Neural progenitor cell (in vitro differentiated cells): ENCODE measurements at regions not wholly inside any gene's neighbourhood (a gene's known extent, or its start where the extent isn't known, plus 50 kb on each side); places are given as distances from the start of the nearest gene placed in this dataset.

Experiments
- DNase-seq: peaks from one replicate; pipeline ENCODE4 v3.0.0-alpha.2; 2016; ENCODE audit warnings: low spot score
- H2AFZ ChIP-seq: fragments of 200-600 bp; sonication (generic); replicated peaks from 2 replicates; pipeline ENCODE4 v1.6.1; 2016; ENCODE audit warnings: antibody characterized with exemption
- H3F3A ChIP-seq: fragments of 200-600 bp; sonication (generic); 2 replicates; pipeline ENCODE4 v1.6.1; 2016; ENCODE audit warnings: antibody characterized with exemption, low read depth
- H3K27ac ChIP-seq: fragments of 200-600 bp; sonication (generic); 2 replicates; pipeline ENCODE4 v1.5.1; 2016; ENCODE audit warnings: mild to moderate bottlenecking
- H3K27me3 ChIP-seq: fragments of 200-600 bp; sonication (generic); 2 replicates; pipeline ENCODE4 v1.6.1; 2016; ENCODE audit warnings: mild to moderate bottlenecking, moderate library complexity
- H3K36me3 ChIP-seq: fragments of 200-600 bp; sonication (generic); 2 replicates; pipeline ENCODE4 v1.5.1; 2016
- H3K4me1 ChIP-seq: fragments of 200-600 bp; sonication (generic); 2 replicates; pipeline ENCODE4 v1.6.1; 2016; ENCODE audit warnings: mixed run types
- H3K4me2 ChIP-seq: fragments of 200-600 bp; sonication (generic); 2 replicates; pipeline ENCODE4 v1.6.1; 2016
- H3K4me3 ChIP-seq: fragments of 200-600 bp; sonication (generic); 2 replicates; pipeline ENCODE4 v1.5.1; 2016
- H3K79me2 ChIP-seq: fragments of 200-600 bp; sonication (generic); 2 replicates; pipeline ENCODE4 v1.6.1; 2016; ENCODE audit warnings: low read depth
- H3K9ac ChIP-seq: fragments of 200-600 bp; sonication (generic); 2 replicates; pipeline ENCODE4 v1.6.1; 2016
- H3K9me3 ChIP-seq: fragments of 200-600 bp; sonication (generic); 2 replicates; pipeline ENCODE4 v1.5.1; 2016; ENCODE audit warnings: low read depth
- H4K20me1 ChIP-seq: fragments of 200-600 bp; sonication (generic); 2 replicates; pipeline ENCODE4 v1.6.1; 2016; ENCODE audit warnings: low read depth
- H3K27ac Mint-ChIP-seq: 3 replicates; pipeline ENCODE4 v1.8.0; 2021; ENCODE audit warnings: mixed read lengths
- H3K27me3 Mint-ChIP-seq: 2 replicates; pipeline ENCODE4 v1.8.0; 2022; ENCODE audit warnings: low read depth, mild to moderate bottlenecking, inconsistent platforms, moderate library complexity, mixed read lengths; ENCODE audit not compliant: insufficient read depth
- H3K36me3 Mint-ChIP-seq: 3 replicates; pipeline ENCODE4 v1.8.0; 2021; ENCODE audit warnings: mixed read lengths
- H3K4me1 Mint-ChIP-seq: 3 replicates; pipeline ENCODE4 v1.8.0; 2021; ENCODE audit warnings: mixed read lengths
- H3K4me3 Mint-ChIP-seq: 3 replicates; pipeline ENCODE4 v1.8.0; 2021; ENCODE audit warnings: mild to moderate bottlenecking, moderate library complexity, mixed read lengths
- H3K9me3 Mint-ChIP-seq: 3 replicates; pipeline ENCODE4 v1.8.0; 2020; ENCODE audit warnings: mixed read lengths
- CTCF ChIP-seq: fragments of 200-600 bp; sonication (generic); IDR thresholded peaks from 2 replicates; pipeline ENCODE4 v1.5.1; 2017; ENCODE audit warnings: antibody characterized with exemption, mild to moderate bottlenecking
- EZH2 ChIP-seq: fragments of 200-600 bp; sonication (generic); IDR thresholded peaks from 2 replicates; pipeline ENCODE4 v1.6.1; 2017; ENCODE audit warnings: antibody characterized with exemption, mild to moderate bottlenecking, moderate library complexity
- EZH2phosphoT487 ChIP-seq: fragments of 200-600 bp; sonication (generic); IDR thresholded peaks from 2 replicates; pipeline ENCODE4 v1.6.1; 2017; ENCODE audit warnings: antibody characterized with exemption

- DNase-seq = peak; percentile 26
- Histone ChIP-seq H4K20me1 (no peaks in the 10 kb centered on the region), H3K4me2 (no peak overlapping the region), H3K36me3 (no peaks in the 10 kb centered on the region), H3K4me1 (no peaks in the 10 kb centered on the region), H3K9ac (no peak overlapping the region), H3K79me2 (no peaks in the 10 kb centered on the region), H3F3A (no peaks in the 10 kb centered on the region), H3K9me3 (no peaks in the 10 kb centered on the region), H3K4me3 (no peak overlapping the region), H3K27ac (no peak overlapping the region), H3K27me3 (no peaks in the 10 kb centered on the region), H2AFZ (peak overlapping the region; percentile 39)
- TF ChIP-seq EZH2phosphoT487 (no peak), EZH2 (no peak), CTCF (no peak)
- Mint-ChIP-seq H3K4me1 (peaks cover 7% of the 10 kb centered on the region), H3K27me3 (no peaks in the 10 kb centered on the region), H3K36me3 (peaks cover 1% of the 10 kb centered on the region), H3K27ac (no peak overlapping the region), H3K4me3 (no peak overlapping the region), H3K9me3 (no peaks in the 10 kb centered on the region)
Measured at GRCh38 chr3:152779653-152780052, 55.3 kb upstream of the P2RY1 start.

GRCh38 chr3:152780553-152780952 lies 54.4 kb upstream of the P2RY1 start:
- Histone ChIP-seq H3K4me2 (no peak overlapping the region), H2AFZ (no peak overlapping the region), H3K79me2 (no peaks in the 10 kb centered on the region), H3K9me3 (no peaks in the 10 kb centered on the region), H3F3A (no peaks in the 10 kb centered on the region), H3K9ac (no peak overlapping the region), H3K27ac (no peak overlapping the region), H3K4me1 (no peaks in the 10 kb centered on the region), H4K20me1 (no peaks in the 10 kb centered on the region), H3K36me3 (no peaks in the 10 kb centered on the region), H3K27me3 (no peaks in the 10 kb centered on the region), H3K4me3 (no peak overlapping the region)
- Mint-ChIP-seq H3K4me1 (peaks cover 7% of the 10 kb centered on the region), H3K27me3 (no peaks in the 10 kb centered on the region), H3K27ac (no peak overlapping the region), H3K36me3 (peaks cover 1% of the 10 kb centered on the region), H3K9me3 (peaks cover under 1% of the 10 kb centered on the region), H3K4me3 (no peak overlapping the region)
- no peak for DNase-seq
- TF ChIP-seq EZH2 = no peak
- TF ChIP-seq CTCF = no peak
- no peak for TF ChIP-seq EZH2phosphoT487

GRCh38 chr3:152785051-152785450 lies 49.9 kb upstream of the P2RY1 start:
- DNase-seq = no peak

More at GRCh38 chr3:152785051-152785450, 49.9 kb upstream of the P2RY1 start:
- no peaks in the 10 kb centered on the region for H4K20me1 ChIP-seq
- H3K4me3 ChIP-seq = no peak overlapping the region
- Mint-ChIP-seq H3K27ac (no peak overlapping the region), H3K4me3 (no peak overlapping the region), H3K36me3 (no peaks in the 10 kb centered on the region), H3K9me3 (peaks cover 10% of the 10 kb centered on the region), H3K27me3 (no peaks in the 10 kb centered on the region), H3K4me1 (peaks cover under 1% of the 10 kb centered on the region)
- no peaks in the 10 kb centered on the region for H3K27me3 ChIP-seq
- TF ChIP-seq EZH2phosphoT487 = no peak
- no peak for TF ChIP-seq EZH2
- TF ChIP-seq CTCF = no peak
- H3K4me1 ChIP-seq = no peaks in the 10 kb centered on the region
- no peaks in the 10 kb centered on the region for H3K9me3 ChIP-seq
- H3K36me3 ChIP-seq = no peaks in the 10 kb centered on the region
- H3K9ac ChIP-seq = no peak overlapping the region
- no peak overlapping the region for H3K27ac ChIP-seq
- H2AFZ ChIP-seq = no peak overlapping the region
- no peaks in the 10 kb centered on the region for H3K79me2 ChIP-seq
- no peaks in the 10 kb centered on the region for H3F3A ChIP-seq
- H3K4me2 ChIP-seq = no peak overlapping the region
